ENCODE measurements at regions not wholly inside any gene's neighbourhood (a gene's known extent, or its start where the extent isn't known, plus 50 kb on each side); places are given as distances from the start of the nearest gene placed in this dataset.

DNA sequence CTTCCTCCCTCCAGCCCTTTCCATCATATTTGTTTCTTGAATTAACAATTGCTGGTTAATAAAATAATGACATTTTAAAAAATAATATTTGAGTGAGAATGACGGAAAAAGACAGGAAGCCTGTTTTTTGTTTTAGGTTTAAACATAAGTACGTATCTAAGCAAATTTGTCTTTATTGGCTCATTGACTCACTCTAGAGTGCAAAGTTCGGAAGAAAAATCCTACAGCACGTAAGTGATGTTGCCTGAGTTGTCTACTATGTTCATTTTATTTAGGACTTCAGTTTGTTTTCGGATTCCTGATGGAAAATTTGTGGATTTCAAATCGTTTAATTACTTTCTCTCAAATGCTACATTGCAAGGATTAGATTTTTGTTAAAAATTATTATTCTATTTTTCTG, 1435.7 kb upstream of the ADGRB3 start:
- FAIRE-seq (no peak), DNase-seq (ENCODE audit: low read depth, low spot score) (no peak), ATAC-seq (no peak)
- intact Hi-C loops (cut with micrococcal nuclease; ENCODE audit: unreplicated experiment) = no loop called here
- TF ChIP-seq, protein P1, sequence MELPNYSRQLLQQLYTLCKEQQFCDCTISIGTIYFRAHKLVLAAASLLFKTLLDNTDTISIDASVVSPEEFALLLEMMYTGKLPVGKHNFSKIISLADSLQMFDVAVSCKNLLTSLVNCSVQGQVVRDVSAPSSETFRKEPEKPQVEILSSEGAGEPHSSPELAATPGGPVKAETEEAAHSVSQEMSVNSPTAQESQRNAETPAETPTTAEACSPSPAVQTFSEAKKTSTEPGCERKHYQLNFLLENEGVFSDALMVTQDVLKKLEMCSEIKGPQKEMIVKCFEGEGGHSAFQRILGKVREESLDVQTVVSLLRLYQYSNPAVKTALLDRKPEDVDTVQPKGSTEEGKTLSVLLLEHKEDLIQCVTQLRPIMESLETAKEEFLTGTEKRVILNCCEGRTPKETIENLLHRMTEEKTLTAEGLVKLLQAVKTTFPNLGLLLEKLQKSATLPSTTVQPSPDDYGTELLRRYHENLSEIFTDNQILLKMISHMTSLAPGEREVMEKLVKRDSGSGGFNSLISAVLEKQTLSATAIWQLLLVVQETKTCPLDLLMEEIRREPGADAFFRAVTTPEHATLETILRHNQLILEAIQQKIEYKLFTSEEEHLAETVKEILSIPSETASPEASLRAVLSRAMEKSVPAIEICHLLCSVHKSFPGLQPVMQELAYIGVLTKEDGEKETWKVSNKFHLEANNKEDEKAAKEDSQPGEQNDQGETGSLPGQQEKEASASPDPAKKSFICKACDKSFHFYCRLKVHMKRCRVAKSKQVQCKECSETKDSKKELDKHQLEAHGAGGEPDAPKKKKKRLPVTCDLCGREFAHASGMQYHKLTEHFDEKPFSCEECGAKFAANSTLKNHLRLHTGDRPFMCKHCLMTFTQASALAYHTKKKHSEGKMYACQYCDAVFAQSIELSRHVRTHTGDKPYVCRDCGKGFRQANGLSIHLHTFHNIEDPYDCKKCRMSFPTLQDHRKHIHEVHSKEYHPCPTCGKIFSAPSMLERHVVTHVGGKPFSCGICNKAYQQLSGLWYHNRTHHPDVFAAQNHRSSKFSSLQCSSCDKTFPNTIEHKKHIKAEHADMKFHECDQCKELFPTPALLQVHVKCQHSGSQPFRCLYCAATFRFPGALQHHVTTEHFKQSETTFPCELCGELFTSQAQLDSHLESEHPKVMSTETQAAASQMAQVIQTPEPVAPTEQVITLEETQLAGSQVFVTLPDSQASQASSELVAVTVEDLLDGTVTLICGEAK (IDR thresholded peaks at IDR 0.05; ENCODE audit: borderline replicate concordance) = no peak
- SMC1A ChIA-PET (ENCODE audit: uncharacterized antibody, unreplicated experiment) = no interaction called here
- H3K36me3 ChIP-seq (ENCODE audit: control insufficient read depth in 2 of 2, insufficient read depth in 2 of 2, low read length in 1 of 2) = no peaks in the 10 kb centered on the region
- POLR2A ChIA-PET = no interaction called here
- no peaks in the 10 kb centered on the region for H3K79me2 ChIP-seq (ENCODE audit: control insufficient read depth, insufficient read depth, low read length)
- no peaks in the 10 kb centered on the region for H3K9me3 ChIP-seq (replicated peaks; ENCODE audit: control insufficient read depth, insufficient read depth, low read length)
- CTCF ChIA-PET = no interaction called here
- no peaks in the 10 kb centered on the region for H3K27me3 ChIP-seq (replicated peaks in 1 of 2; ENCODE audit: control insufficient read depth in 2 of 2, insufficient read depth in 2 of 2, low read length in 1 of 2)
- H3K9ac ChIP-seq (ENCODE audit: control insufficient read depth, insufficient read depth, low read length) = no peak overlapping the region
- RAD21 ChIA-PET (ENCODE audit: unreplicated experiment) = no interaction called here
- H3K4me3 ChIP-seq = no peak overlapping the region
- no peaks in the 10 kb centered on the region for H4K20me1 ChIP-seq (ENCODE audit: control insufficient read depth, insufficient read depth)
- no peak overlapping the region for H2AFZ ChIP-seq (ENCODE audit: control insufficient read depth, low read depth, low read length)
- no peak overlapping the region for H3K27ac ChIP-seq (ENCODE audit: control insufficient read depth, insufficient read depth)
- H3K4me2 ChIP-seq (ENCODE audit: control insufficient read depth, insufficient read depth) = no peak overlapping the region
- in situ Hi-C loops (cut with MboI) = no loop called here
- H3K4me1 ChIP-seq (ENCODE audit: control insufficient read depth, insufficient read depth, low read length) = no peaks in the 10 kb centered on the region
- 13% methylated on average over 6 of the region's 6 CpGs for WGBS (ENCODE audit: insufficient coverage, insufficient replicate concordance, low lambda C conversion rate, missing lambda C conversion rate)
- BruUV-seq (replicated peaks) = no TSS peak

DNA sequence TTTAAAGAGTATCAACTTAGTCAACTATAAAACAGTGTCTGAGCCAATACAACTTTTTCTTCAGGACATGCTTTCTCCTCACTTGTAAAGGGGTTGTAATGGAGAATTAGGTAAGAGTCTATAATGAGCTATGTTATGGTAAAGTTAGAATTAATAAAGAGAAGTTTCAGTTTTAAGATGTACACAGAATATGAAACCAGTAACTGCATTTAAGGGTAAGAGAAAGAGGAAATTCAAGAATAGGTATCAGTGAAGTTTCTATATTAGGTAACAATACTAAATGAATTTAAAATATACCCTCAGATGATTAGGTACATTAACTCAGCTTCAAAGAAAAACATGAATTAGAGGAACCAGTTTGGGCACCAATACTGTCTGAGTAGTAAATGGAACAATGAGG, 1444.3 kb upstream of the ADGRB3 start:
- peak; percentile 62 for ATAC-seq
- intact Hi-C loops (cut with micrococcal nuclease; ENCODE audit: unreplicated experiment) = no loop called here
- H3K27me3 ChIP-seq (replicated peaks in 1 of 2; ENCODE audit: control insufficient read depth in 2 of 2, insufficient read depth in 2 of 2, low read length in 1 of 2) = no peaks in the 10 kb centered on the region
- no peak overlapping the region for H3K4me3 ChIP-seq
- no peaks in the 10 kb centered on the region for H3K36me3 ChIP-seq (ENCODE audit: control insufficient read depth in 2 of 2, insufficient read depth in 2 of 2, low read length in 1 of 2)
- no peak overlapping the region for H2AFZ ChIP-seq (ENCODE audit: control insufficient read depth, low read depth, low read length)
- H3K4me2 ChIP-seq (ENCODE audit: control insufficient read depth, insufficient read depth) = no peak overlapping the region
- ChIA-PET CTCF (interaction anchor here (0.8 kb wide), 1 partner anchor 1036 kb away, joined by 3 read pairs; no protein-coding TSS in a partner anchor), POLR2A (no interaction called here), SMC1A (ENCODE audit: uncharacterized antibody, unreplicated experiment) (no interaction called here), RAD21 (ENCODE audit: unreplicated experiment) (no interaction called here)
- DNase-seq (ENCODE audit: low read depth, low spot score) = no peak
- no peak for TF ChIP-seq POLR2AphosphoS5 (IDR thresholded peaks at IDR 0.05; ENCODE audit: low read length)
- TF ChIP-seq JUNB (IDR thresholded peaks at IDR 0.05) = peak; percentile 31; the same call in 1 of the 2 replicates
- TF ChIP-seq ZNF217 (IDR thresholded peaks at IDR 0.05) = peak; percentile 70; the same call in 1 of the 2 replicates
- TF ChIP-seq BACH1 (IDR thresholded peaks at IDR 0.05; ENCODE audit: borderline replicate concordance) = no peak
- no peak for TF ChIP-seq IKZF2 (IDR thresholded peaks at IDR 0.05)
- no peak for TF ChIP-seq SMC3 (IDR thresholded peaks at IDR 0.05; ENCODE audit: borderline replicate concordance, low read length)
- TF ChIP-seq MEF2B (IDR thresholded peaks at IDR 0.05; ENCODE audit: partially characterized antibody, poor library complexity, severe bottlenecking) = peak; percentile 83
- TF ChIP-seq MTA2 (IDR thresholded peaks at IDR 0.05; ENCODE audit: low read depth) = 0 out of 2 replicates have a peak, but pooled peaks have one; percentile 26
- TF ChIP-seq RB1 (IDR thresholded peaks at IDR 0.05; ENCODE audit: borderline replicate concordance) = no peak
- no peak for TF ChIP-seq POLR2A (IDR thresholded peaks at IDR 0.05; ENCODE audit: low read depth, low read length)
- no peak for TF ChIP-seq FOS (IDR thresholded peaks at IDR 0.05; ENCODE audit: borderline replicate concordance, extremely low read depth, insufficient read length)
- peak; percentile 45; the same call in 1 of the 2 replicates for TF ChIP-seq NFIC (IDR thresholded peaks at IDR 0.05; ENCODE audit: low read depth, low read length)
- no peak for FAIRE-seq
- H4K20me1 ChIP-seq (ENCODE audit: control insufficient read depth, insufficient read depth) = no peaks in the 10 kb centered on the region
- in situ Hi-C loops (cut with MboI) = no loop called here
- no peak overlapping the region for H3K9ac ChIP-seq (ENCODE audit: control insufficient read depth, insufficient read depth, low read length)
- no peaks in the 10 kb centered on the region for H3K79me2 ChIP-seq (ENCODE audit: control insufficient read depth, insufficient read depth, low read length)
- no peaks in the 10 kb centered on the region; the same call in 2 of the 3 replicates for H3K9me3 ChIP-seq (replicated peaks; ENCODE audit: control insufficient read depth, insufficient read depth, low read length)
- H3K4me1 ChIP-seq (ENCODE audit: control insufficient read depth, insufficient read depth, low read length) = no peaks in the 10 kb centered on the region
- H3K27ac ChIP-seq (ENCODE audit: control insufficient read depth, insufficient read depth) = no peak overlapping the region
- no TSS peak for BruUV-seq (replicated peaks)
